ENCODE measurements at regions not wholly inside any gene's neighbourhood (a gene's known extent, or its start where the extent isn't known, plus 50 kb on each side); places are given as distances from the start of the nearest gene placed in this dataset.

DNA sequence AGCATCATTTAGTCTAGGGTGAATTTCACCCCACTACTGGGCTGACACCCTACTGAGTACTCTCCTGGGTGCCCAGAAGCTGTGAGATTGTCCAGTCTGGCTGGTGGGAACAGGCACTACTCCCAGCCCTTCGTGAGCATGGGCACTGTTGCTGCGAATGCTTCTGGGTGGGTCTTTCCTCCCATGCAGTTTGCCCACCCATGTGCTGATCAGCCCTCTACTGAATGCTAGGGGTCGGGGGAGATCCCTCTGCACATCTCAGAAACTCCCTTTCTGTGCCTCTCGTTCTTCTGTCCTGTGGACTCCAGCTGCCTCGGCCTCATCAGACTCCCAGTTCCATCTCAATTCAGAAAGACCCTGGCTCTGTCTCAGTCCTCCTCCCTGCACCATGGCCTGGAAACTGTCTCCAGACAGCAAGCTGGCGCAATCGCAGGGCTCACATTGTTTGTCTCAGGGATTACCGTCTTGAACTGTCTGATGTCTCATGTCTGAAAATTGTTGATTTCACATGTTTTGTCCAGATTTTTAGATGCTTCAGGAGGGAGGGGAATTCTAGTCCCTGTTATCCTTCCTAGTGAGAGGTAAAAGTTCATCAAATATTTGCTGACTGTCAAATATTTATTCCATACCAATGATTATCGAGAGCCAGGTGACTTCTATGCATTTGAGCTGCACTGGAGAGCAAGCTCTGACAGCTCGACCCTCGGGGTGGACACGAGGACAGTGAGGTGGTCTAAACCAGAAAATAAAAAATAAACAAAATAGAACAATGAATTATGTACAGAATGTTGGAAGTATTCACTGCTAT lies 316.6 kb upstream of the RTL1 start:
- DNase-seq: peak in 1 of 2 donors; percentile 8

DNA sequence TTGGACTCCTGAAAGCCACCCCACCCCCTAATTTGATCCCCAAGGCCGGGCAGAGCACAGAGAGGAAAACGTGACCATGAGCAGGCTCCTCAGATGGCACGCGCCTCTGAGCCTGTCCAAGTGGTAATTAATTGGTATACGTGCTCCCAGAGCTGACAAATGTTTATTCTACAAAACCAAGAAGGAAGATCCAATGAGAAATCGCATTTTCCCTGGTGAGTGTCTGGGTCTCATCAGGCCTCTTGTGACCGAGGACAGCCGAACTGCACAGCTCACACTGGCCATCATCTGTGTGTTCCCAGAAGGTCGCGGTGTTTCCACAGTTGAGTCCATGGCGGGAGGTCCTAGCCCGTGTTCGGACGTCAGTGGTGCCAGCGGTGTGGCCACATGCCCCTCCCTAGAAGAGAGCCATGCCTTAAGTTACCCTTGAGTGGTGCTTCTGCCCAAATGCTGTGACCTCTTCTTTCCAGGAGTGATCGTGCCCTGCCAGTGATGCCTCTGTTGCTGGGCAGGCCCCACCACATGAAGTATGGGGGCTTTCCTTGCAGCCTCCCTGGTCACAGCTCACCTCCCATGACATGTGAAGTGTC lies 317.5 kb upstream of the RTL1 start:
- DNase-seq: peak in 1 of 2 donors; percentile 3

DNA sequence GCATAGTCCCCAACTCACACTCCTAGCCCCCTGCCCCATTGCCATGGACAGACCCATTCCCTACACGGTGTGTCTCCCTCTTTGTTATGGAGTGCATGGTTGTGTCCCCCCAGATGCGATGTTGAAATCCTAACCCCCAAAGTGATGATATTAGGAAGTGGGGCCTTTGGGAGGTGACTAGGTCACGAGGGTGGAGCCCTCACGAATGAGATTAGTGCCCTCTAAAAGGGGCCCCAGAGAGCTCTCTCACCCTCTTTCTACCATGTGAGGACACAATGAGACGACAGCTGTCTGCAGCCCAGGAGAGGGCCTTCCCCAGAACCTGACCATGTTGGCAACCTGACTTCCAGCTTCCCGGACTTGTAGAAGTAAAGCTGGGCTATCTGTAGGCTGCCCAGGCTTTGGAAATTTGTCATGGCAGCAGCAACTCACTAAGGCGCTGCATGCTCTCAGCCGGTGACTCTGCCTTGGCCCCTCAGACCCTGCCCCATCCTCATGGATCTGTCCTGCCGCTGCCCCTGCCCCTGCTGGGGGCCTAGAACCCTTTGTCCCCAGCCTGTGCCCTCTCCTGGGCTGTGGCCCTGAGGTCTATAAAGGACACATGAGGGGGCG lies 318.1 kb upstream of the RTL1 start:
- no peak for DNase-seq

DNA sequence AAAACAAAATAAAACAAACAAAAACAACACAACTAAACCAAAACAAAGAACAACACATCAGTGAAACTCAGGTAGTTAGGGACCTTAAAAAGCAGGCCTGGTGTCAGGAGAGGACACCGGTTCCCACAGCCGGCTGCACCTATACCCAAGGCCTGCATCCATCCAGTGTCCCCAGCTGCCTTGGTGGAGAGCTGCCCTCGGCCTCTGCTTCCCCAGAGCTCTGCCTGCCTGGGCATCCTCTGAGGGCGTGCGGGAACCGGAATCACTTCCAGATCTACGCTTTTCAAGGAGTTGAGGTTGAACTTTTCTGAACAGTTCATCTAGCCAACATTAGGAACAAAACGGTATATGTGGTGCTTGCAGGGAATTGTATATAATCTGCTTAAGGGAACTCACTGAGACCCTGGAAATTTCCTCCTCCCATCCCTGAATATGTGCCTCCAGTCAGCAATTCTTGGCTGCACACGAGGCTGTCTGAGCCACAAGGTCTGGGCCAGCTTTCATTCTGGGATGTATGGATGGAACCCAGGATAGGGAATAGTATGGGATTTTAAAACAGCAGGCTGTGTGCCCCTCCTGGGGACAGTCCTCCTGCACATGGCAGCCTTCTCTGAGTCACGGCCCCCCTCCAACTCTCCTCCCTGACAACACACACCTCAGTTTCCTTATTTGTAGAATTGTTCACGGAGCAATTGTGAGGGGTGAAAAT lies 319.0 kb upstream of the RTL1 start:
- no peak for DNase-seq

DNA sequence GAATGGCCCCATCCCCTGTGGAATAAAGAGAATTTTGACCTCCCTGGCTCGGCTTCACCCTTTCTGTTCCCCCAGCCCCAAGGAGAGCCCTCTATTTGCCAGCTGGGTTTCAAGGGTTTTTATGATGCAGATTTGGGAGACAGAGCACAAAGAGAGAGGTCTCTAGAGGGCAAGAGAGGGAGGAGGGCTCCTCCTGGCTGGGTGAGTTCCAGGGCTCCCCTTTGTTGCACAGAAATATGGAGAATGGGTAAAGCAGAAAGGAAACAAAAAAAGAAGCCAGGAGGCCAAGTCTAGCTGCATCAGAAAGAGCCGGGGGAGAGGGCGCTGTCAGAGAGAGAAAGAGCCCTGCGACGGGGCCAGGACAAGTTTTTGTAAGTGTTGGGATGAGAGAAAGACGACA lies 319.6 kb upstream of the RTL1 start:
- DNase-seq: no peak

DNA sequence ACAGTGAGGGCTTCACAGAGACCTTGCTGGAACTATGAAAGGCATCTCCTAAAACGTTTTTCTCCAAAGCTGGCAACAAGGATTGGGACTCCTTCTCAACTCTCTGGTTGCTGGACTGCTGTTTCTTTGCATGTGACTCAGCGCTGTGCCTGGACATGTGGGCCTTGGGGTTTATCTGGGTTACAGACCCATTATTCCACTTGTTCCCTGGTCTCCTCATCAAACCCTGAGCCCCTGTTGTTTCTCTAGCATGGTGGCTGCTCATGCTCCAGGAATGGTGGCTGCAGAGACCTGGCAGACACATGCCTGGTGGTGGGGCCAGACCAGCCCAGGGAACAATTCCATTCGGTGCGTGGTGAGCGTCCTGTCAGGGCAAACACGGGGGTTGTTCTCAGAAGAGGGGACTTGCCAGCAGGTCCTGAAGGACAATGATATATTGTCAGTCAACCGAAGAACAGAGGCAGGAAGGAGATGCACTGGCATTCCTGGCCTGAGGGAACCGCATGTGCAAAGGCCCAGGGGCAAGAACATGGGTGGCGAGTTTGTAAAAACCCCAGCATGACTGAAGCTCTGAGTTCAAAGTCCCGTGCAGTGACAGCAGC lies 320.1 kb upstream of the RTL1 start:
- DNase-seq: no peak

DNA sequence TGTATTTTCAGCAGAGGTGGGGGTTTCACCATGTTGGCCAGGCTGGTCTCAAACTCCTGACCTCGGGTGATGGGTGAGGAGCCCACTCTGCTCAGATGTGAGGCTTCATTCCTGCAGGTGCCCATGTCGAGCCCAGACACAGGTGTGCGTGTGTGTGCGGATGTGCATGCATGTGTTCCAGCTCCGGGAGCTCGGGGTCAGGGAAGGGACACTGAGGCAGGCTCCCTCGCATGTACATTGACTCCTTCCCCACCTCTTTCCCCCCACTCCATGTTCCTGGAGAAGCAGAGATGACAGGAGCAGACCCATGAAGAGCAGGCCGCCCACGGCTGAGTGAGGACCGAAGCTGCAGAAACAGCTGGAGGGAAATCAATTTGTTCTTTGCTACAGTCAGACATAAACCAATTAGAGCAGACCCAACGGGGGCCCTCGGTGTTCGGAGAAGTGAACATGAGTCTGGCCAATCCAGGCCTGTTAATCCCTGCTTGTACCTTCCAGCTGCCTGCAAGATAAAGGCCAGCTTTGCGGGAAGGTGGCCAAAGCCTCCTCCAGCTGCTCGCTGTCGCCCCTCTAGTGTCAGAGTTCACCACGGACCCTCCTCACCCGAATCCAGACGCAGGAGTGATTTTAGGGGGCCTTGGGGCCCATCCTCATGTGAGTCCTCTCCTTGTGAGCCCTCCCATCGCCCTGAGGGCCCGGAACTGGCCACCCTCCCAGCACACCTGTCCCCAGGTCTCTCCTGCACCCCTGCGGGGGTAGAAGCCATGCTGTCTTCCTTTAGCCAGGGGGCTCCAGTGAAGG lies 321.0 kb upstream of the RTL1 start:
- DNase-seq: no peak

DNA sequence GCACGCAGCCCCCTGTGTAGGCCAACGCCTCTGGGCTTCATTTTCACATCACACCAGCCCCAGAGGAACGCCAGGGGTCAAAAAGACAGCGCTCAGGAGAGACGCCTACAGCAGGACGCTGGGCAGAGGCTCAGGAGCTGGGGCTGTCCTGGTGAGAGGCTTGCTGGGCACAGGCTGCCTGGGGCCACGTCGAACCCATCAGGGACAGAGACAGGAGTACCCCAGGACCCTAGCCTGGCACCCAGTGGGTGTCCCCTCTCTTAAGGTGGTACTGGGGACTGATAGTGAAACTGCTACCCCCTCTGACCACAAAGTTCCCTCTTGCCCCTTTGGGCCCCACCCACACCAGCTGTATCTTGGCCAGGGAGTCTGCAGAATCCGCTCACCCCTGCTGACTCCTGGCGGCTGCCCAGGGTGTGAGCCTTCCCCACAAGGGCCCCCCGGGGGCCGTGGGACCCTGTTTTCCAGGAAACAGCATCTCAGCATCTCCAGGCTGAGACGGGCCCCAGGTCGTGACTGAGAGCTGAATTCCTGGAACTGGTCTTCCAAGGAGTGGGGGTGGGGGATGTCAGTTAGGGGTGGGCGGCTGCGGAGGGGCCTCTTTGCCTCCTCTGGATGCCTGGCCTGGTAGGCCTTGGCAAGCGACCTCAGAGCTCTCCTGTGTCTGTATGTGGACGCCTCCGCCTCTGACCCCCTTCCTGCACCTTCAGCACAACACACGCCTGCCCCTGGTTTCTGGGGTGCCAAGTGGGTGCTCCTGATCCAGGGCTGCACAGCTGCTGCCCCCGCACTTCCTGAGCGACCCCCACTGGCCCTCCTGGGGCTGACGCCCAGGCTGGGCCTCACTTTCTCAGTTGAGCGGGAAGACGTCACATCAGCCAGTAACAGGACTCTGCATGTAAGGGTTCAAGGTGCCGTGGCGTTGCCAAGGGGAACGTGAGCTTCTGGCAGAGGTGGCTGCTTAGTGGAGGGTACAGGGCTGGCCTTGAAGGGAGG lies 321.9 kb upstream of the RTL1 start:
- no peak for DNase-seq

DNA sequence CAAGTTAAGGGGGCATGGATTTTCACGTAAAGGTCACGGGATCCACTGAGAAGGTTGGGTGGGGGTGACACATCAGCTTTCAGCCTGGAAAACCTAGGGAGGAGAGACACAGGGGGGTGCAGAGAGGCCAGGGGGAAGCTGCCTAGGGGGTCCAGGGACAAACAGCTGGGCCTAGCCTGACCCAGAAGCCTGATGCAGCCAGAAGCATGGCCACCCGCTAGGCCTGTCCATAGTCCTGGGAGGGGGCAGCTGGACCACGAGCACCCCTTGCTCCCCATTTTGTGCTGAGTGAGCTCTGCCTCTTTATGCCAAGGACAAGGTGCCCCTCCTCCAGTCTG lies 322.7 kb upstream of the RTL1 start:
- no peak for DNase-seq

DNA sequence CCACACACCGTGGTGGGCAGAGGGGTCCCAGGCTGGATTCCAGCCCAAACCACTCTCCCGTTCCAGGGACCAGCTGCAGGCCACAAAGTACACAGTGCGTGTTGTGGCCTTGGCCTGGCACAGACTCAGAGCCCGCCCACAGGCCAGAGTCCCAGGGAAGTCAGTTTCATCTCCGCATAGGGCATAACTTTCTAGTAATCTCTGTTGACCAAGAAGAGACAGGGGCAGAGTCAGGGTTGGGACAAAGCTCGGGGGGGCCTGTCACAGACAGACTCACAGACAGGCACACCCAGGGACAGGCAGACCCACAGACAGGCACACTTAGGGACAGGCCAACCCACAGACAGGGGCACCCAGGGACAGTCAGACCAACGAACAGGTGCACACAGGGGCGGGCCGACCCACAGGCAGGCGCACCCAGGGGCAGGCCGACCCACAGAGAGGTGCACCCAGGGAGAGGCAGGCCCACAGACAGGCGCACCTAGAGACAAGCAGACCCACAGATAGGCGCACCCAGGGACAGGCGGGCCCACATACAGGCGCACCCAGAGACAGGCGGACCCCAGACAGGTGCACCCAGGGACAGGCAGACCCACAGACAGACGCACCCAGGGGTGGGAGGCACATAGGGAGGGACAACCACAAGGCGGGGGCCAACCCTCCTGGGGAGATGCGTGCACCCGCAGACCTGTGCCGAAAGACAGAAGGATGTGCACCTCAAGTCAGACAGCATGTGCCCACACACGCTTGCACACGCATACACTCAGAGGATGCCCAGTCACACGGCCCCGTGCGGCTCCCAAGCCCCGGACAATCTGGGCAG lies 323.3 kb upstream of the RTL1 start:
- DNase-seq: no peak

DNA sequence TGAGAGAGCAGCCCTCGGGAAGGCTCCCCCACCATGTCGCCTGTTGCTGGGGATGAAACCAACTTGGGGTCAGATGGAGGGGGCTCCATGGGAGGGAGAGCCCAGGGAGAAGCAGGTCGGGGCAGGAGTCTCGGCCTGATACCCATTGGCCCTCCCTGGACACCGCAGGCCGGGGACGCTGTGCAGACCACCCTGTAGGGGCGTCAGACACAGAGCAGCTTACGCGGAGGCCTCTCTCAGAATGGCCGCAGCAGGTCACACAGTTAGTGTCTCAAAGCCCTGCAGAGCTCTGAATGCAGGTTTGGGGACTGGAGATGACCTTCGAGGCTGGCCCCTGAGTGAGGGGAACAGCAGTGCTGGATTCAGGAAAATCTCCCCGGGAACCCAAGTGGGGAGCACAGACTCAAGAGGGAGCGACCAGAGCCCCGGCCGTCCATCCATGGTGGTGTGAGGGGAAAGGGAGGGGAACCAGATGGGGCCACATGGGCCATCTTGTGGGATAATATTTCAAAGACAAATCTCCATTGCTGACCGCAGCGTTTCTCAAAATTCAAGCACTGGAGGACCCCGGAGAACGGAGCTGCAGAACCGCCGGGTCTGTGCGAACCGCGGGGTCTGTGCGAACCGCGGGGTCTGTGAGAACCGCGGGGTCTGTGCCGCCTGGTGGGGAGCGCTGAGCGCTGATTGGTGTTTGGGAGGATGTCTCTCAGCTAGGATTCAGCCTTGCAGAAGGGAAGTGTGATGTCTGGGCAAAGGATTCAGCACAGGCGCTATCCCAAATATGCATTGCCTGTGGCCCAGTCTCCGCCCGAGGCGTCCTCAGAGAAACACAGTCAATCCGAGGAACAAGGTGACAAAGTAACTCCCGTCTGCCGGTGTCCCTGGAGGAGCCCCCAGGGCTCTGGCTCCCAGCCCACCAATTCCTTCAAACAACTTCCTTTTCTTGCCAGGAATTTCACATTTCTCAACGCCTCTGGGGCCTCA lies 324.4 kb upstream of the RTL1 start:
- DNase-seq: no peak

DNA sequence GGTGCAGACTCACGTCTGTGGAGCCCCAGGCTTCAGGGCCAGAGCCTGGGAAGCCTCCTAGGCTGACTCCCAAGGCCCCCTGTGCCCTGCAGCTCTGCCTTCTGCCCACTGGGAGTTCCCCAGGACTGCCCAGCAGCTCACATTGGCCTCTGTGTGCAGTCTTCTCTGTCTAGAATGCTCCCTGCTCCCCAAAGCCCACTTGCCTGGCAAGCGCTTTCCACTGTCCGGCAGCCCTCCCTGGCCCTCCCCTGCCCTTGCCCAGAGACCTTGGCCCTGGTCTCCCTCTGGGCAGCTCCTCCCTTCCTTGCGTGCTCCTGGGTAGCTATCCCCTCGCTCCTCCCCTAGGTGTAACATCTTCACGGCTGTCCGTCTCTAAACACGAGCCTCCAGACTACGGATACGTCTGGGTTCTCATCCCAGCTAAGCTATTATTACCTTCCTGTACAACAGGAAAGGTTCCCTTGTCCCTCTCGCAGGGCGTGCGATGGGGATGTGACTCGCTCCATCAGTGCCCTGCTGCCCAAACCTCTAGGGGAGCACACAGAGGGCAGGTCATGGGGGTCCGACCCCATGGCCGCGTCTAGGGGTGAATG lies 325.5 kb upstream of the RTL1 start:
- DNase-seq: no peak

DNA sequence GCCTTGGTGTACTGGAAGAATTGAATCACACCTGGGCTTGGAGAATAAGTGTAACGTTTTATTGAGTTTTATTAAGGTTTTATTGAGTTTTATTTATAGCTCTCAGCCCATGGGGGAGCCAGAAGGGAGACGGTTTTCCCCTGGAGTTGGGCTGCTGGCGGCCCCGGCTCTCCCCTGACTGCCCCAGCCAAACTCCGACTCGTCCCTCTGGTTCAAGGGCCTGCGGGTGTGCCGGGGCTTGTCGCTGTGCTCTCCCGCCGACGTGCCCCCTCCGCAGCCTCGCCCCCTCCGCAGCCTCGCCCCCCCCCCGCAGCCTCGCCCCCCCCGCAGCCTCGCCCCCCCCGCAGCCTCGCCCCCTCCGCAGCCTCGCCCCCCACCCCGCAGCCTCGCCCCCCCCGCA lies 326.1 kb upstream of the RTL1 start:
- no peak for DNase-seq

DNA sequence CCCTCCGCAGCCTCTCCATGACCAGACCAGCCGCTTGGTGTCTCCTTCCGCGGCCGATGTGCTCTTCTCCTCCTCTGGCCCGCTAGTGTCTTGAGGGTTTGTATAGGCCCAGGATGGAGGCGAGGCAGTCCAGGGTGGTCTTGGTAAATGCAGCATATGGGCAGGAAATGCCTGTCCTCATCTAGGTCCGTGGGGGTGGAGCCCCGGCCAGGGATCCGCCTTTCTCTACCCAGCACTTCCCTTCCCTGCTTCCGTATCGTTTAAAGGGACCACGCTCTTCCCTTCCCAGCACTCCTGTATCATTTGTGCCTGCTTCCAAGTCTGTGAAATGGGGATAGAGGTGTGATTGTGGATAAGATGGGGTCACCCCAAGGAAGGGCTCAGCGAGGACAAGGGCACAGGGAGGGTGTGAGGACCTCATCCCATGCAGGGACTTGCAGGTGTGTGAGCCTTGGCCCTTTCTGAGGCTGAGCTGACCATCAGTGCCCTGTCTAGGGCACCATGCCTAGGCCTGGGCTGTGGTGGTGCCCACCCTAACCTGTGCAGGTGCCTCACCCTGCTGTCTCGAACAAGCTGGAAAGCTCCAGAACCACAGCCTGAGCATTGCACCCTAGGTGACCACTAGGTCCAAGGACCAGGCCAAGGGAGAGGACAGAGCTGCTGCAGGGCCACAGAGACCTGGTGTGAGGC lies 326.8 kb upstream of the RTL1 start:
- peak in 1 of 2 donors; percentile 4 for DNase-seq

DNA sequence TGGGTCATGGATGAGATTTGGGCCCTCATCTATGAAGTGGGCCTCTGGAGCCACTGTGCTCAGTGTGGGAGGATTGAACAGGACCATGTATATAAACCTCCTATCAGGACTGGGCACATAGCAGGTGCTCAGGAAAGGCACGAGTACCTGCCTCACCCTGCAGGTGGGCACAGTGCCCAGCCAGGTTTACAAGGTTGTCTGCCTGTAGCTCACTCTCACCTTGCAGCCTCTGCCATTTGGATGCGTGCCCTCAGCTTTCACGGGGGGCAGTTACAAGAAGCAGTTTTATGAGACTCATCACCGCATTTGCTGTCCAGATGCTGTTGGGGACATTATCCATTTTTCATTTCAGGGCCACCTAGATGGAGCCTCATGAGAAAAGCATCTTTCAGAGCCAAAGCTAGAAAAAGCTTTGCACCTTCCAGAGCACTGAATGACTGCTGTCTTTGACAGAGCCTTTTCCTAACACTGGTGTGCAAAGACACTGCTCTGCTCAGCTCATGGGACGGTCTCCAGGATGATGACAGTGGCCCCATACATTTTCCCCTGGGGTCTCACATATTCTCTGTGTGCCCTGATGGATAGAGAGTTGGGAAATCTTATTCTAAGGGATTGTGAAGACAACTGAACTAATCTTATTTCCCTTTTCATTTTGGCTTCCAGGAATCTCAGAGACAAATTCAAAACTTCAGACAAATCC lies 327.5 kb upstream of the RTL1 start:
- DNase-seq: peak in 1 of 2 donors; percentile 1

DNA sequence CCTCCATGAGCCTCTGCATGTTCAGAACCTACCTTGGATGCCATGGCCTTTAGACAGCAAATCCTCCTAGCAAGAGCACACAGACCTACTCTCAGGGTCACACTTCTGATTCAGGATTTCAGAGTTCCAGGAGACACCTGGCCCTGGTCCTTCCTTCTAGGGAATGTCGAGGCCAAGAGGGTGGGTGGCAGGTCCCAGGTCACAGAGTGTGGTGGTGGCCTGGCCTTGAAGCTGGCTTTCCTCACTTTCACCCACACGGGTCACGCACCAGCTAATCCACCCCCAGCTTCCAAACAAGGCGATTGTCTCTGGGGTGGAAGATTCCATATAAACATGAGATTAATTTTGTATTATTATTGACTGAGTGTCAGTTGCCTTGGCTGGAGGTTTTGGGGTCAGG lies 328.3 kb upstream of the RTL1 start:
- DNase-seq: peak in 1 of 2 donors; percentile 2

DNA sequence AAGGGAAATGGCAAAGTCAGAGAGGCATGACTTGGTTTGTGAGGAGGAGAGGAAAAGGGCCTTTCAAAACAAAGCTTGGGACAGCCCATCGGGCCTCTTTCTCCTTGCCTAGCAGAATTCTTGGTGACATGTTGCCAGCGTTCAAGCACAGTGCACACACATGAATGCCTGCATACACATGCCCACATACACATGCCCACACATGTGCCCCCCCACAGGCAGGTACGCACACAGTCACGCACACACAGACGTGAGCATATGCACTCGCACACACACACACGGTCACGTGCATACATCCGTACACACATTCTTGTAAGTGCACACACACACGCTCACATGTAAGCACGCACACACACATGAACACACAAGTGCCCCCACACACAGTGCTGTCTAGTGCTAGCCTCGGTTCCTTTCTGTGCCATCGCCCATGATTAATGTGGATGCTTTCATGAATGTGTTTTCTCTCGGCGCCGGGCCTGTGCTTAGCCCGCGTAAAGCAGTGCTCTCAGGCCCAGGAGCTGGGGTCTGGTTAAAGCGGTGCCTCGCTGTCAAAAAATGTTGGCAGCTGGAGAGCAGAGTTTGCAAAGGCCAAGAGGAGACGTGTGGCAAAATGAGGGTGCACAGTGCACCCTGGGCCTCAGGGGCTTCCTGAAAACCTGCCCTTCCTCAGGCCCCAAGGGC lies 328.8 kb upstream of the DIO3 start:
- no peak for DNase-seq

All from CD4-positive, alpha-beta T cell treated with Interleukin-4 for 1 hour (primary cell).